ENCODE measurements at regions not wholly inside any gene's neighbourhood (a gene's known extent, or its start where the extent isn't known, plus 50 kb on each side); places are given as distances from the start of the nearest gene placed in this dataset.
"Not testable (repeated sequence)": the region's sequence is repeated elsewhere in the genome, so short reads cannot be mapped to it uniquely, and the experiment has no call there.

- no peak overlapping the region for H3K27ac ChIP-seq
- TF ChIP-seq CTCF (conservative IDR thresholded peaks at IDR 0.05) (no peak), ZFX (IDR thresholded peaks at IDR 0.05) (no peak)
These were observed 129.2 kb downstream of the BOD1 start for GRCh38 chr5:173487300-173487699.

GRCh38 chr5:173486355-173487225 lies 129.9 kb downstream of the BOD1 start:
- no peak overlapping the region for H3K27ac ChIP-seq
- TF ChIP-seq CTCF (conservative IDR thresholded peaks at IDR 0.05) (no peak), ZFX (IDR thresholded peaks at IDR 0.05) (no peak)

- TF ChIP-seq CTCF (conservative IDR thresholded peaks at IDR 0.05) (no peak), ZFX (IDR thresholded peaks at IDR 0.05) (no peak)
- no peak overlapping the region for H3K27ac ChIP-seq
These were observed 131.9 kb downstream of the BOD1 start for GRCh38 chr5:173484569-173484968.

- H3K27ac ChIP-seq: not testable (repeated sequence)
These were observed 132.9 kb downstream of the BOD1 start for GRCh38 chr5:173483599-173483998.

- H3K27ac ChIP-seq: no peak overlapping the region
- TF ChIP-seq ZFX (IDR thresholded peaks at IDR 0.05) (no peak), CTCF (conservative IDR thresholded peaks at IDR 0.05) (no peak)
These were observed 133.3 kb downstream of the BOD1 start for GRCh38 chr5:173483160-173483559.

GRCh38 chr5:173481821-173482220 lies 134.6 kb downstream of the BOD1 start:
- H3K27ac ChIP-seq: no peak overlapping the region
- TF ChIP-seq CTCF (conservative IDR thresholded peaks at IDR 0.05) (no peak), ZFX (IDR thresholded peaks at IDR 0.05) (no peak)

- no peak for TF ChIP-seq CTCF (conservative IDR thresholded peaks at IDR 0.05)
- no peak for TF ChIP-seq ZFX (IDR thresholded peaks at IDR 0.05)
- no peak overlapping the region for H3K27ac ChIP-seq
These were observed 135.6 kb downstream of the BOD1 start for GRCh38 chr5:173480896-173481295.

GRCh38 chr5:173479711-173480110 lies 136.7 kb downstream of the BOD1 start:
- H3K27ac ChIP-seq: no peak overlapping the region
- TF ChIP-seq CTCF (conservative IDR thresholded peaks at IDR 0.05) (no peak), ZFX (IDR thresholded peaks at IDR 0.05) (no peak)

All from C4-2B (cell line).